Ovary (tissue), 3 donors: ENCODE measurements at regions not wholly inside any gene's neighbourhood (a gene's known extent, or its start where the extent isn't known, plus 50 kb on each side); places are given as distances from the start of the nearest gene placed in this dataset.

Experiments
- CTCF ChIP-seq, 3 donors: fragments of 450-650 bp in 2 of 3; fragments of 200-600 bp in 1 of 3; IDR thresholded peaks; one replicate each; pipeline versions ENCODE4 v1.5.1 to v1.8.0; 2016 to 2022; ENCODE audit warnings: antibody characterized with exemption in 3 of 3, mild to moderate bottlenecking in 1 of 3
- POLR2A ChIP-seq: fragments of 450-650 bp; IDR thresholded peaks from one replicate; pipeline ENCODE4 v1.6.1; 2017; ENCODE audit warnings: antibody characterized with exemption, mild to moderate bottlenecking, moderate library complexity
- donor health status: DM: no; HTN: no; CAD: no.

DNA sequence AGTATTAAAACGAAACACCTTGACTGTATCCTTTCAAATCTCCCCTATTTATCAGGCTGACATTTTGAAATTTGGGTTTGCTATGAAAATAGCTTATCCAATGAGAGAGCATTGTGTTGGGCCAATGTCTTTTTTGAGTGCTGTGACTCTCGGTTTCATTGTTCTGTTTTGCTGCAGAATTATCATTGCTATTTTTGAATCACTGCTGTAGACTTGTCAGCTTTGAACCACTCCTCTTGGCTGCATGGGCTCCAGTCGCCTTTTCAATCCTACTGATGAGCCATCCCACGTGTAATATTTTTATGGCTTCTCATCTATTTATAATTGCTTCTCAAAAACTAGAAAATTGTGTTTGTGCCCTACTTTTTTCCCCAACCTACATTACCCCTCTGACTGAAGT, 322.8 kb downstream of the LNPK start:
- TF ChIP-seq CTCF (IDR thresholded peaks at IDR 0.05), result no peak
- no peak for TF ChIP-seq POLR2A
